AG04449 (cell line): ENCODE measurements at regions not wholly inside any gene's neighbourhood (a gene's known extent, or its start where the extent isn't known, plus 50 kb on each side); places are given as distances from the start of the nearest gene placed in this dataset.

ENCODE experiments used
- CTCF ChIA-PET: fragments of 350-600 bp; formaldehyde crosslinking; extraction: SDS; loops from one replicate; lab custom pipeline; 2021; ENCODE audit warnings: antibody characterized with exemption; lab: Yijun Ruan, JAX
- POLR2A ChIA-PET: fragments of 400-600, 350-600 bp; formaldehyde crosslinking; extraction: SDS; loops from one replicate; lab custom pipeline; 2020; ENCODE audit warnings: antibody characterized with exemption, inconsistent platforms; lab: Yijun Ruan, JAX
- DNase-seq: peaks from one replicate; pipeline ENCODE4 v3.0.0-alpha.2; 2010; ENCODE audit warnings: low read depth, low spot score
- H3K4me3 ChIP-seq: 2 replicates; pipeline ENCODE4 v1.5.1; 2011; ENCODE audit warnings: low read depth, mild to moderate bottlenecking, control low read depth, low read length
- CTCF ChIP-seq: IDR thresholded peaks from one replicate; pipeline ENCODE4 v1.5.1; 2011; ENCODE audit warnings: mild to moderate bottlenecking, moderate library complexity, low read length, control low read depth, inconsistent platforms; ENCODE audit not compliant: insufficient read depth; ENCODE audit errors: missing control alignments

GRCh38 chr18:75358928-75359327 lies 68.6 kb downstream of the SMIM21 start:
- POLR2A ChIA-PET, result no interaction called here
- H3K4me3 ChIP-seq, result no peak overlapping the region
- no peak for DNase-seq
- no peak for TF ChIP-seq CTCF
- CTCF ChIA-PET, result no interaction called here

DNA sequence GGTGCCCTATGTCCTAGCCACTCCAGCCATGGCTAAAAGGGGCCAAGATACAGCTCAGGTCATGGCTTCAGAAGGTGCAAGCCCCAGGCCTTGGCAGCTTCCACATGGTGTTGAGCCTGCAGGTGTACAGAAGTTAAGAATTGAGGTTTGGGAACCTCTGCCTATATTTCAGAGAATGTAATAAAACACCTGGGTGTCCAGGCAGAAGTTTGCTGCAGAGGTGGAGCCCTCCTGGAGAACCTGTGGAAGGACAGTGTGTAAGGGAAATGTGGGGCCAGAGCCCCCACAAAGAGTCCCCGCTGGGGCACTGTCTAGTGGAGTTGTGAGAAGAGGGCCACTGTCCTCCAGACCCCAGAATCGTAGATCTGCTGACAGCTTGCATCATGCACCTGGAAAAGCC lies 74.1 kb downstream of the SMIM21 start:
- ChIA-PET POLR2A (no interaction called here), CTCF (no interaction called here)
- no peak overlapping the region for H3K4me3 ChIP-seq
- DNase-seq, result no peak
- TF ChIP-seq CTCF, result no peak

DNA sequence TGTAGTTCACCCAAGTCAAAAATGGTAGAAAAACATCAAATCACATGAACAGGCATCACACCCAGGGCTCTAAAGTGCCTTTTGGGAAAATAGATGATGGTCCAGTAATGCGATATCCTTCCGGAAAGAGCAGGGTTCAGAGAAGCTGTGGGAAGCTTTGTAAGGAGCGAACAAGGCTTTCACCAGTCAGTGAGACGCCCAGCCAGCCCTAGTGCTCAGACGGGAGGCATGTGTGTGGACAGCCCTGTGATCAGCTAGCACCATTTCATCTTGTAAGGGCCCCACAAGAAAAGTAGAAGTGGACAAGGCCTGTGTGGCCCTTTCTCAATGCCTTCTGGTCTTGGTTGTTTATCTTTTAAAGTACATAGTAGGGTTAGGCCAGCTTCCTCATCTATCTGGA lies 76.1 kb downstream of the SMIM21 start:
- ChIA-PET CTCF (no interaction called here), POLR2A (no interaction called here)
- TF ChIP-seq CTCF, result no peak
- no peak for DNase-seq
- no peak overlapping the region for H3K4me3 ChIP-seq

- CTCF ChIA-PET, result interaction anchor here (0.7 kb wide), 1 partner anchor 15 kb away, joined by 3 read pairs; no protein-coding TSS in a partner anchor
- no peak for DNase-seq
- H3K4me3 ChIP-seq, result no peak overlapping the region
- POLR2A ChIA-PET, result no interaction called here
- TF ChIP-seq CTCF, result no peak
Observed at GRCh38 chr18:75350857-75351256, 76.6 kb downstream of the SMIM21 start.

DNA sequence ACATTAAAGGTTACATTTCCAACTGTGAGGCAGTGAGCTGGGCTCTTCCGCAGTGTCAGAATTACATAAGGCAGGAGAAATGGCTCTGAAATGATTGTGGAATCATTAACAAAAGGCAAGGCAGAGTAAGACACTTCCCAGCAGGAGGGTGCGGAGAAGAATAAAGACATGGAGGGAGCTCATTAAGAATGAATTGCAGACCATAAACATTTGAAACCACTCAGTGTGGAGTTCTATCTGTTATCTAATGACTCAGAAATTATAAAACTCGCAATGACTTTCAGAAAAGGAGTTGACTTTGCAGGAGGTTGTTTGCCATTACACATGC lies 77.0 kb downstream of the SMIM21 start:
- no peak overlapping the region for H3K4me3 ChIP-seq
- ChIA-PET POLR2A (no interaction called here), CTCF (interaction anchor here (0.7 kb wide), 1 partner anchor 15 kb away, joined by 3 read pairs; no protein-coding TSS in a partner anchor)
- TF ChIP-seq CTCF, result no peak
- no peak for DNase-seq

- no peak overlapping the region for H3K4me3 ChIP-seq
- TF ChIP-seq CTCF, result no peak
- no peak for DNase-seq
- ChIA-PET POLR2A (no interaction called here), CTCF (no interaction called here)
Observed at GRCh38 chr18:75349668-75350511, 77.6 kb downstream of the SMIM21 start.
